Upper lobe of left lung (tissue), 4 donors: ENCODE measurements at regions not wholly inside any gene's neighbourhood (a gene's known extent, or its start where the extent isn't known, plus 50 kb on each side); places are given as distances from the start of the nearest gene placed in this dataset.

Experiments used
- CTCF ChIP-seq, 6 experiments: fragments of 450-650 bp in 4 of 6; fragments of 200-600 bp in 2 of 6; sonication (generic) in 2 of 6; IDR thresholded peaks; one replicate each; pipeline ENCODE4 v1.5.1; 2016 to 2019; ENCODE audit warnings: antibody characterized with exemption in 6 of 6
- EP300 ChIP-seq, 4 donors: sonication (generic); formaldehyde crosslinking; IDR thresholded peaks; one replicate each; pipeline ENCODE4 v1.5.1; 2017; ENCODE audit warnings: antibody characterized with exemption in 4 of 4, control low read depth in 2 of 4
- POLR2AphosphoS5 ChIP-seq, 2 donors: sonication (generic); formaldehyde crosslinking; IDR thresholded peaks; one replicate each; pipeline ENCODE4 v1.5.1; 2017; ENCODE audit warnings: antibody characterized with exemption in 2 of 2

GRCh38 chr4:149136951-149137620 lies 678.6 kb downstream of the IQCM start:
- TF ChIP-seq CTCF (IDR thresholded peaks at IDR 0.05) (no peak), EP300 (IDR thresholded peaks at IDR 0.05) (no peak), POLR2AphosphoS5 (IDR thresholded peaks at IDR 0.05) (no peak)
